ENCODE measurements at regions not wholly inside any gene's neighbourhood (a gene's known extent, or its start where the extent isn't known, plus 50 kb on each side); places are given as distances from the start of the nearest gene placed in this dataset.

DNA sequence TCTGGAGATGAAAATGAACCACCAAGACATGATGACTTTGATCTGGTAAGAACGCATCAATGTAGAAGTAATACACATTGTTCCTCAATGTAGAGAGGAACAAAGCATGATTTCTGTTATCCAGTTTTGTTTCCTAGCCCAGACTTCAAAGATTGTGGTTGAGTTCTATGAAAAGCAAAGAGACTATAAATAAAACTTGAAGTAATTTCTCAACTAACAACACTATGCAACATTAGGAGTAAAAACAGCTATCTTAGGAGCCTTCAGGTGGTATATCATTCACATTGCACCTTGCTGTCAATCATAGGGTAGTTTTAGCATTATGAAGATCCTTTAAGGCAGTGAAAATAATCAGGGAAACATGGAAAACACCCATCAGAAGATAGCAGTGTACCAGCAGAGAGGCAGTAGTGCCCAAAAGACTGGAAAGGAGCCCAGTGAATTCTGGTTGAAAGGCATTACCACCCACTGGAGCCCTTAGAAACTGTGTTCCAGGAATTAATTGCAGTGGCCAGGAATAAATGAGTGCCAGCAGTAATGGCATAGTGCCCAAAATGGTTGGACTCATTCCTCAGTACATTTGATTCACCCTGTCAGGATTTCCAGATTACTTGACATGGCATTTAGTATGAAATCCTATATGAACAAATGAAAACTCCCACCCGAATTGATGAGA, 300.7 kb upstream of the CXXC4 start:
- Mint-ChIP-seq H3K9me3 (ENCODE audit: low read depth) (no peaks in the 10 kb centered on the region), H3K36me3 (no peaks in the 10 kb centered on the region), H3K27me3 (peaks cover 2% of the 10 kb centered on the region), H3K4me1 (ENCODE audit: low read depth) (peaks cover 5% of the 10 kb centered on the region), H3K27ac (no peak overlapping the region), H3K4me3 (no peak overlapping the region)

DNA sequence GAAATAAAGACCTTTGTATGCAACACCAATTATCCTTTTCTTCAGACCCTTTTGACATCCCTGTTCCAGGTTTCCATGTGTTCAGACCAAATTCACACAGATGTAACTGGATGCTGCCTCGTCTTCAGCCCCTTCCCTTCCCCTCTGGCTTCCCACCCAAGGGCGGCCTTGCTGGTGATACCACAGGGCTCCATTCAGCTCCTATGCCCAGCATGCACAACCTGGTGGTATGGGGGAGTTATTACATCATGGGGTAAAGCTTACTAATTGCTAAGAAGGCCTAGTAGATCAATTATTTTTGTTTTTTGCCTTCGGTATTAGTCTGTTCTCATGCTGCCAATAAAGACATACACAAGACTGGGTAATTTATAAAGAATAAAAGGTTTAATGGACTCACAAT, 317.0 kb upstream of the CXXC4 start:
- no peaks in the 10 kb centered on the region for H3K27me3 Mint-ChIP-seq
- no peak overlapping the region for H3K4me3 Mint-ChIP-seq
- H3K36me3 Mint-ChIP-seq, result no peaks in the 10 kb centered on the region
- no peak overlapping the region for H3K27ac Mint-ChIP-seq
- H3K4me1 Mint-ChIP-seq (ENCODE audit: low read depth), result no peaks in the 10 kb centered on the region
- H3K9me3 Mint-ChIP-seq (ENCODE audit: low read depth), result no peaks in the 10 kb centered on the region

DNA sequence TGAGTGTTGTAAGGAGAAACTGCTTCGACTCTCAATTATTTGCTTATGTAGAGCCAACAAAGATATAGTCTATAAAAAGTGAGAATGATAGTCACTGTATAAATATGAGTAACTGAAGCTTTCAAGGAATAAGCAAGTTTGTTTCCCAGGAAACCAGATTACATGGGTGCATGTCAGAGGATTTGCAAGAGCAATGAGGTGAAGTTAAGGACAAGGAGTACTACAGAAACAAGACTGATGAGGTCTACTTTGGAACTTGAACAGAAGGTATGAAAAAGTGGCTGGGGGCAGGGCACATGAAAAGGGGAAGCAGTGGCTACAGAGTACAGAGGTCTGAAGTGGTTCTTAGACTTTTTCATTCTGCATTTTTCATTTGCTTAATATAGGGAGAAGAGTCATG, 321.0 kb upstream of the CXXC4 start:
- Mint-ChIP-seq H3K36me3 (no peaks in the 10 kb centered on the region), H3K9me3 (ENCODE audit: low read depth) (no peaks in the 10 kb centered on the region), H3K27me3 (no peaks in the 10 kb centered on the region), H3K27ac (no peak overlapping the region), H3K4me3 (no peak overlapping the region), H3K4me1 (ENCODE audit: low read depth) (no peaks in the 10 kb centered on the region)

DNA sequence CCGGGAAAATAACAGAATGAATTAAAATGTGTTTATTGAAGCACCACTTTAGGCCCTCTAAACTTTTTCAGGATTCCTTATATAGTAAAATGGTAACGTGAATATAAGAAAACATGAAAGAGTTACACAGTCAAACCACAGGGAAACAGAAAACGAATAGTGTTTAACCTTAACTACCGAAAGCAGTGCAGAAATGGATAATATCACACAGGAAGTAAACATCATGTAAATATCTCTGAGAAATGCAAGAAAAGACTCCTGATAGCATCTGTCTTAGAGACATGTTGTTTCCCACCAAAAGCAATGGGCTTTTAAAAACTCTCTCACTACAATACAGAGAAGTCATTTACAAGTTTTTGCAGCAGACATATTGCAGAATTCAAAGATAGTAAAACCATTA, 323.9 kb upstream of the CXXC4 start:
- Mint-ChIP-seq H3K4me1 (ENCODE audit: low read depth) (no peaks in the 10 kb centered on the region), H3K27ac (no peak overlapping the region), H3K9me3 (ENCODE audit: low read depth) (no peaks in the 10 kb centered on the region), H3K4me3 (no peak overlapping the region), H3K36me3 (no peaks in the 10 kb centered on the region), H3K27me3 (no peaks in the 10 kb centered on the region)

DNA sequence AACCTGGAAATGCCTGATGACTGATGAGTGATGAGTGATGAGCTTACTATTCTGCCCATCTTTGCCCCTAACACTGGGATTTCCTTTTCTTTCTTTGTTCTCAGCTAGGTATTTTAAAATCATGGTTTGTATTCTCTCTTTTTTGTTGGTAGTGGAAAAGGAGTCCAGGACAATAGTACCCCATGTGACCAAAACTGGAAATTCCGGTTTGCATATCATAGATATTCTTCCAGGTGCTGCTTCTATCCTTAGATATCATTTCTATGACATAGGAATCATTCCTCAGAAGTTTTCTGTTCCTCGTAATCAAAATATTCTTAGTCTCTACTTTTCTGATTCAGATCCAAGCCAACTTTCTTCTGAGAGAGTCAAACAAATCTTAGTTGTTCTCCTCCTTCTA, 320.5 kb upstream of the TET2 start:
- H3K4me1 Mint-ChIP-seq (ENCODE audit: low read depth), result no peaks in the 10 kb centered on the region
- H3K36me3 Mint-ChIP-seq, result no peaks in the 10 kb centered on the region
- no peak overlapping the region for H3K27ac Mint-ChIP-seq
- H3K4me3 Mint-ChIP-seq, result no peak overlapping the region
- H3K27me3 Mint-ChIP-seq, result no peaks in the 10 kb centered on the region
- H3K9me3 Mint-ChIP-seq (ENCODE audit: low read depth), result no peaks in the 10 kb centered on the region

DNA sequence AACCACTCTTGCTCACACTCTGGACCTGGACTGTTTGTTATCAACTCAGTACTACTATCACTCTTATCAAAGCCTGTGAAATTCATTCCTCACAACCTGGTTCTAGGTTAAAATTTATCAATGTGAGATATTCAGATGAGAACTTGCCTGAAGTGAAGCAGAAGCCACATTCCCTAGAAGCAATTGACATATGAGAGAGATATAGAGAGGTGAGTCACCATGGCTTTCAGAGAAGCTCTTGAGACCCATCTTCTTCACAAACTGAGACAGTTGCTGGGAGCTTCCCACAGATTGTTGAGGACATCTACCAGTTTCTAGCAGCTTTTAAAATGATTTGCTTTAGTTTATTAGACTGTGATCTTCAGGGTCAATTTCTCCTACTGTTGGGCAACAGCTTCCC, 316.9 kb upstream of the TET2 start:
- no peaks in the 10 kb centered on the region for H3K9me3 Mint-ChIP-seq (ENCODE audit: low read depth)
- H3K27ac Mint-ChIP-seq, result no peak overlapping the region
- no peaks in the 10 kb centered on the region for H3K4me1 Mint-ChIP-seq (ENCODE audit: low read depth)
- no peaks in the 10 kb centered on the region for H3K36me3 Mint-ChIP-seq
- no peak overlapping the region for H3K4me3 Mint-ChIP-seq
- H3K27me3 Mint-ChIP-seq, result no peaks in the 10 kb centered on the region

DNA sequence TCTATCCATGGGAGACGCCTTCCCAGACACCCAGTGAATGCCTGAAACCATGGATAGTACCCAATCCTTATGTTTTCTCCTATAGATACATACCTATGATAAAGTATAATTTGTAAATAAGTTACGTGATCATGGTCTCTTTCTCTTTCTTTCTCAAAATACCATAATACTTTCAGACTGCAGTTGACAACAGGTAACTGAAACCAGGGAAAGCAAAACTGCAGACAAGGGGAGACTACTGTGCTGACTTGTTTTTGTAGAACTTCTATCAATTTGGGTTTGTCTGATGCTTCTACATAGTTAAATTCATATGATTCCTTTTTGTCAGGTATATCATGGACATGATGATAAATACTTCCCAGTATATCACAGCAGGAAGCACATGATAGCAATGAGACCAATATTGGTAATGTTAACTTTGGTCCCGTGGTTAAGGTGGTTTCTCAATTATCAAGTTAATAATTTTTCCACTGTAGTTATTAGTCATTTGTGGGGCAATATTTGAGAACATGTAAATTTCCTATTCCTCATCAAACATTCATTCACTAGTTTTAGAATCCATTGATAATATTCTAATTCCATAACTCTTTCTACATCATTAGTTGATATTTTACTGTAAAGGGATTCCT, 298.0 kb upstream of the TET2 start:
- H3K9me3 Mint-ChIP-seq (ENCODE audit: low read depth), result no peaks in the 10 kb centered on the region
- H3K27ac Mint-ChIP-seq, result no peak overlapping the region
- H3K4me3 Mint-ChIP-seq, result no peak overlapping the region
- no peaks in the 10 kb centered on the region for H3K27me3 Mint-ChIP-seq
- H3K36me3 Mint-ChIP-seq, result peaks cover 2% of the 10 kb centered on the region
- H3K4me1 Mint-ChIP-seq (ENCODE audit: low read depth), result no peaks in the 10 kb centered on the region

DNA sequence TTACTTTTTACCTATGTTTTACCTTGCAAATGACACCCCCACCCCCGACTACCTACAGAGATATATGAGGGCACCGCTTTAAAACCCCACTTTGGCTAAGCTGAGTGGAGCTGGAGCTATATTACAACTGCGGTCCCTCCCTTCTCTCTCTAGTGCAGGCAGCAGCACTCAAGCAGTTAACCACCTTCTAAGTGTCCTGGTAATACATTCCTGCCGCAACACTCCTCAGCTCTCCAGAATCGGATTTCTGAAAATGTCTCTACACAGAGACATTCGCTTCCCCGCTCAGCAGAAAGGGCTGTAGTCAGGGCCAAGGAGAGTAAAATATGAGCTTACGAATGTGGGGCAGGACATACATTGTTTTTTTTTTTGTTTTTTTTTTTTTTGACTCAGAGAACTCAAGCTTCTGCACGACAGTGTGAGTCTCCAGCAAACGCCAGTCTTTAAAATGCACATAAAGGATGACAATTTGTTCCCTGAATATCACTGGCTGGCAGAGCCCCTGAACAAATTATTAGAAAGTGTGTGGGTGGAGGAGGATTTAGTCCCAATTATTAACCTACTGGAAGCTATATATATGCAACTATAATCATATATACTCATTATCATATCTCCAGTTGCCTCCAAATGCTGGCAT, 287.0 kb upstream of the TET2 start:
- H3K27ac Mint-ChIP-seq, result no peak overlapping the region
- H3K4me3 Mint-ChIP-seq, result no peak overlapping the region
- H3K27me3 Mint-ChIP-seq, result no peaks in the 10 kb centered on the region
- H3K36me3 Mint-ChIP-seq, result no peaks in the 10 kb centered on the region
- no peaks in the 10 kb centered on the region for H3K4me1 Mint-ChIP-seq (ENCODE audit: low read depth)
- H3K9me3 Mint-ChIP-seq (ENCODE audit: low read depth), result peaks cover 4% of the 10 kb centered on the region

DNA sequence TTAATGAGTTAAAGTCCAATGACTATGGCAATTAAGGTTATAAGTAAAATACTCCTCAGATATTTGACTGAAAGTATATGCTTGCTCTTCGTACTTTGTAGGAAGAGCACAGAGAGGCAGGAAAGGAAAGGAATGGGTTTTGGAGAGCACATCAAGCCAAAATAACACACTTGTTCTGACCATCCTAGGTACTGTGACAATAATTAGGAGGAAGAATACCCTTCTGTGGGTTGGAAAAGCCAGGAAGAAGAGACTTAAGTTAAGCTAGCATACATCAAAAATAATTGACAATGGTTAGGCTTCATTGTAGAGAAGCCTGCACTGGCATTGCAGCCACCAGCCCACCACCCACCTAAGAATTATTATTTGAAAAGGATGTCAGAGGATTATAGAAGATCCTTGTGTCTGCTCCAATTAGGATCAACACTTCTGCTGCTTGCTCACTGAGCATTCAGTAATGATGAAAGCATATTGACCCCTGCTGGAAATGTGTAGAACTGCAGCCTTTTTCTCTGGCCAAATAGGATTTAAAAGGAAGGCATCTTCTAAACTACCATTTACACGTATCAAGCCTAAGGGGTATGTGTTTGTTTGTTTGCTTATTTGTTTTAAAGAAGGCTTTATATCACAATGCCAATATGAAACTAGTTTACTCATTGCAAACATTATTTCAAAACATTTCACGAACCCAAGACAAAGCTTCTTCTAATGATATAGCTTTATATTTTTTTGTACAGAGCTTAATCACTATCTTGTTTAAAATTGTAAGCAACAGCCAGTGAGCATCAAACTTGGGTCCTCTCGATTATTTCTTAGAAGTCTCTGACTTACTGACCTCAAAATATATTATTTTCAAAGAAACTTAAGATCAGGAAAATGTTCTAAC, 286.2 kb upstream of the TET2 start:
- no peaks in the 10 kb centered on the region for H3K4me1 Mint-ChIP-seq (ENCODE audit: low read depth)
- H3K27me3 Mint-ChIP-seq, result no peaks in the 10 kb centered on the region
- H3K27ac Mint-ChIP-seq, result no peak overlapping the region
- peaks cover 4% of the 10 kb centered on the region for H3K9me3 Mint-ChIP-seq (ENCODE audit: low read depth)
- no peak overlapping the region for H3K4me3 Mint-ChIP-seq
- H3K36me3 Mint-ChIP-seq, result no peaks in the 10 kb centered on the region

DNA sequence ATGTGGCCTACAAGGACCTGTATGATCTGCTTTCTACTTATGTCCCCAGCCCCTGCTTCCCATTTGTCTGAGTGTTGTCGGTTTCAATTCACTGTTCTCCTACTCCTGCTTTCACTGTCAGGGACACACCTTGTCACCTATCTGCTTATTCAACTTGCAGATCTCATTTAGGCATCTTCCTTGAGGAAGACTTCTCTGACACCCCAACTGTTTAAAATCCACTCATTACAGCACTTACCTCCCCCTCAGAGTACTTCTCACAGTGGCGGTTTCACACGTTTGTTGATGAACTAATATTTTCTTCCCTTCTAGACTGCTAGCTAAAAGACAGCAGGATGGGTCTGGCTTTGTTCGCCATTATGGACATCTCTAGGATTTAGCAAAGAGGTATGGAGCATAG, 279.9 kb upstream of the TET2 start:
- no peak overlapping the region for H3K27ac Mint-ChIP-seq
- no peaks in the 10 kb centered on the region for H3K36me3 Mint-ChIP-seq
- peaks cover 4% of the 10 kb centered on the region for H3K9me3 Mint-ChIP-seq (ENCODE audit: low read depth)
- no peak overlapping the region for H3K4me3 Mint-ChIP-seq
- H3K27me3 Mint-ChIP-seq, result peaks cover 1% of the 10 kb centered on the region
- H3K4me1 Mint-ChIP-seq (ENCODE audit: low read depth), result no peaks in the 10 kb centered on the region

DNA sequence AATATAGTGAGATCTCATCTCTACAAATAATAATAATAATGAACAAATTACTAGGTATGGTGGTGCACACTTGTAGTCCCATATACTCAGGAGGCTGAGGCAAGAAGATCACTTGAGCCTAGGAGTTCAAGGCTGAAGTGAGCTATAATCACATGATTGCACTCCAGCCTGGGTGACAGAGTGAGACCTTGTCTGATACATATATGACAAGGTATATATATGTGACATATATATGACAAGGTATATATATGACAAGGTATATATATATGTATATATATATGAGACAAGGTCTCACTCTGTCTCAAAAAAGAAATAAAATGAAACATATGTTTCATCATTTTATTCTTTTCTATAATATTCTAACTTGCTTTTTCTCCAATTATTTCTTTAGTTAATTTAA, 278.1 kb upstream of the TET2 start:
- Mint-ChIP-seq H3K9me3 (ENCODE audit: low read depth) (no peaks in the 10 kb centered on the region), H3K27me3 (peaks cover 1% of the 10 kb centered on the region), H3K27ac (no peak overlapping the region), H3K36me3 (no peaks in the 10 kb centered on the region), H3K4me3 (no peak overlapping the region), H3K4me1 (ENCODE audit: low read depth) (no peaks in the 10 kb centered on the region)

DNA sequence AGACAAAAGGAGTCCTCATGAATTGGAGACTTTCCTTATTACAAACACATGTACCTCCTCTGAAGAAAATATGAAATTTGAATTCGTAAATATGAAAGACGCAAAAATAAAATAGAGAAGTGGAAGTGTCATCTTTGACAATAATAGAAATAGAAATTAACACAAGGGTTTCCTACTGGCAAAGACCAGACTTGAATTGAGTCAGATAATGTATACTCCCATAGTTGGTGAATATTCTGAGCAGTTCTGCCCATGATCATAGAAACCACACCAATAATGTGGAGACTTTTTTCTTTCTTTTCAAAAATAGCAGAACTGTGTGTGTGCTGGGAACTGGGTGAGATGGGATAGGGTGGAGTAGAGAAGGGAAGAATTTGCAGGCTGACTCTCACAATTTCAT, 277.7 kb upstream of the TET2 start:
- Mint-ChIP-seq H3K9me3 (ENCODE audit: low read depth) (no peaks in the 10 kb centered on the region), H3K4me1 (ENCODE audit: low read depth) (no peaks in the 10 kb centered on the region), H3K4me3 (no peak overlapping the region), H3K27me3 (peaks cover 1% of the 10 kb centered on the region), H3K27ac (no peak overlapping the region), H3K36me3 (no peaks in the 10 kb centered on the region)

DNA sequence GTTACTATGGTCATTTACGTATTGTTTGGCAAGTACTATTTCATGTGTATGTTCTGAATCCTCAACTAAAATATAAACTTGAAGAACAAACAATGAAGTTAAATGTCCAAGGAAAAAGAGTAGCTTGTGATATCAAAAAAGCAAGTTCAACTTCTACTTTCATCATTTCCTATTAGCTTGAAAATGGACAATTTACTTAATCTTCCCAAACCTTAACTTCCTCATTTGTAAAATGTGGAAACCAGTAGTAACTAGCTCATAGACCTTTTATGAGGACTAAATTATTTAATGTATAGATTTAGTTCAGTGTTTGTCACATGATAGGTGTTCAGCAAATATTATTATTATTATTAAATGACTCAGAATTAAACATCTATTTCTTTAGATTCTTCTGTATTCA, 276.8 kb upstream of the TET2 start:
- Mint-ChIP-seq H3K4me1 (ENCODE audit: low read depth) (no peaks in the 10 kb centered on the region), H3K27ac (no peak overlapping the region), H3K9me3 (ENCODE audit: low read depth) (no peaks in the 10 kb centered on the region), H3K36me3 (no peaks in the 10 kb centered on the region), H3K27me3 (peaks cover 1% of the 10 kb centered on the region), H3K4me3 (no peak overlapping the region)

DNA sequence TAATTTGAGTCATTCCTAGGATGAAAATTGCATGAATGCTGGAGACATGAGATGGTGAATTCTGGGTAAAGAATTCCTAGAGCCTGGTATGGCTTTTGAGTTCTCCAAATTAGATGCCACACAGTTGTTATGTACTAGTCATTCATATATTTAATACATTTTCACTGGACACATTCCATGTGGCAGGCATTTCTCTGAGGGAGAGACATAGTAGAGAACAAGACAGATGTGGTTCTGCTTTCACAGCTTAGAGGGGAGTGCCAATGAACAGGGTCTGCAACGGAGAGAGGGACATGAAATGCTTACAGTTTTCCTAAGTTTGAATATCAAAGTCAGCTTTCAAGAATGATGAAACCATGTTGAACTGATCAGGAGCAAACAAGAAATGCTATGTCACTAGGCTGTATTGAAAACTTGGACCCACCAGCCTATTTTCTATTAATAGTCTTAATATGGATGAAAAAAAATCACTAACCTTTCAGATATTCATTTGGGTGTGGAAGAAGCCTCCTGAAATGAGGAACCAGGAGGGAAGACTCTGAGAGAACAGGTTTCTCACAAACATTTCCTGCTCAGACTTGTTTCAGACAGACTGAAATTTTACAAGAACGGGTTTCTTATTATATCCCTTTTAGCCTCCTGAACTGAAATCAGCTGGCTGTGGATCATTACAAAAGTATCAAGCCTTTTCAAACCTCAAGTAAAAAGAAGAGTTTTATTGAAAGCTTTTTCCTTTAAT, 276.0 kb upstream of the TET2 start:
- Mint-ChIP-seq H3K36me3 (no peaks in the 10 kb centered on the region), H3K9me3 (ENCODE audit: low read depth) (no peaks in the 10 kb centered on the region), H3K4me3 (no peak overlapping the region), H3K27me3 (peaks cover 1% of the 10 kb centered on the region), H3K4me1 (ENCODE audit: low read depth) (no peaks in the 10 kb centered on the region), H3K27ac (no peak overlapping the region)

Data from activated naive CD8-positive, alpha-beta T cell (primary cell).